HG02571 (cell line): ENCODE measurements at regions not wholly inside any gene's neighbourhood (a gene's known extent, or its start where the extent isn't known, plus 50 kb on each side); places are given as distances from the start of the nearest gene placed in this dataset.
"Not testable (repeated sequence)": the region's sequence is repeated elsewhere in the genome, so short reads cannot be mapped to it uniquely, and the experiment has no call there.

Experiments
- ATAC-seq: cut with Tn5 transposase; IDR thresholded peaks from one replicate; pipeline ENCODE4 v1.9.1; 2021; ENCODE audit warnings: mild to moderate bottlenecking, moderate library complexity; ENCODE audit not compliant: unreplicated experiment

- no peak for ATAC-seq
Measured at GRCh38 chr4:29704059-29704458, 1016.1 kb upstream of the PCDH7 start.

GRCh38 chr4:29708473-29708872 lies 1011.7 kb upstream of the PCDH7 start:
- no peak for ATAC-seq

GRCh38 chr4:29710519-29710918 lies 1009.6 kb upstream of the PCDH7 start:
- ATAC-seq = no peak

GRCh38 chr4:29711226-29711625 lies 1008.9 kb upstream of the PCDH7 start:
- no peak for ATAC-seq

- ATAC-seq = no peak
Measured at GRCh38 chr4:29717287-29718057, 1002.7 kb upstream of the PCDH7 start.

GRCh38 chr4:29718136-29718535 lies 1002.0 kb upstream of the PCDH7 start:
- no peak for ATAC-seq

GRCh38 chr4:29722253-29722652 lies 997.9 kb upstream of the PCDH7 start:
- ATAC-seq = no peak

GRCh38 chr4:29726938-29727337 lies 993.2 kb upstream of the PCDH7 start:
- ATAC-seq = no peak

GRCh38 chr4:29734343-29735213 lies 985.6 kb upstream of the PCDH7 start:
- no peak for ATAC-seq

GRCh38 chr4:29756966-29757365 lies 963.2 kb upstream of the PCDH7 start:
- ATAC-seq = no peak

GRCh38 chr4:29762151-29762550 lies 958.0 kb upstream of the PCDH7 start:
- ATAC-seq = no peak

GRCh38 chr4:29770627-29771026 lies 949.5 kb upstream of the PCDH7 start:
- ATAC-seq = no peak

- ATAC-seq = not testable (repeated sequence)
Measured at GRCh38 chr4:29788123-29788522, 932.0 kb upstream of the PCDH7 start.

GRCh38 chr4:29805245-29805644 lies 914.9 kb upstream of the PCDH7 start:
- no peak for ATAC-seq

- no peak for ATAC-seq
Measured at GRCh38 chr4:29805916-29806480, 914.2 kb upstream of the PCDH7 start.

GRCh38 chr4:29817961-29818360 lies 902.2 kb upstream of the PCDH7 start:
- no peak for ATAC-seq

- ATAC-seq = no peak
Measured at GRCh38 chr4:29829067-29829466, 891.1 kb upstream of the PCDH7 start.

- ATAC-seq = no peak
Measured at GRCh38 chr4:29852537-29852936, 867.6 kb upstream of the PCDH7 start.

GRCh38 chr4:29853833-29854232 lies 866.3 kb upstream of the PCDH7 start:
- ATAC-seq = no peak

- no peak for ATAC-seq
Measured at GRCh38 chr4:29861307-29861706, 858.9 kb upstream of the PCDH7 start.

GRCh38 chr4:29867412-29867811 lies 852.8 kb upstream of the PCDH7 start:
- ATAC-seq = no peak

- no peak for ATAC-seq
Measured at GRCh38 chr4:29900336-29900735, 819.8 kb upstream of the PCDH7 start.
